HepG2 (cell line): ENCODE measurements at regions not wholly inside any gene's neighbourhood (a gene's known extent, or its start where the extent isn't known, plus 50 kb on each side); places are given as distances from the start of the nearest gene placed in this dataset.

Experiments used
- CHD4 ChIP-seq: fragments of 200-600 bp; sonication (generic); IDR thresholded peaks from 2 replicates; pipeline ENCODE4 v1.7.0; 2017; ENCODE audit warnings: mild to moderate bottlenecking, low read length, borderline replicate concordance
- FOXA1 ChIP-seq, 2 experiments: fragments of 450-650 bp in 1 of 2; sonication (generic) in 1 of 2; formaldehyde crosslinking in 1 of 2; IDR thresholded peaks; 2 replicates each; pipeline versions ENCODE4 v1.4.0 to v1.6.1; 2016 to 2020; ENCODE audit warnings: missing genetic modification reagents in 1 of 2
- FOXK2 ChIP-seq: fragments of 450-650 bp; IDR thresholded peaks from 2 replicates; pipeline ENCODE4 v1.6.1; 2016
- FOXP1 ChIP-seq, 2 experiments: fragments of 450-650 bp in 1 of 2; IDR thresholded peaks; 2 replicates each; pipeline ENCODE4 v1.6.1; 2017 to 2018; ENCODE audit warnings: antibody characterized with exemption in 1 of 2
- HNF4A ChIP-seq: sonication (generic); formaldehyde crosslinking; IDR thresholded peaks from 2 replicates; pipeline ENCODE4 v1.4.0; 2020; ENCODE audit warnings: missing genetic modification reagents
- ISL2 ChIP-seq: sonication (generic); formaldehyde crosslinking; IDR thresholded peaks from 2 replicates; pipeline ENCODE4 v1.5.0; 2020; ENCODE audit warnings: missing genetic modification reagents
- MBD4 ChIP-seq: IDR thresholded peaks from 2 replicates; pipeline ENCODE4 v1.6.1; 2012; ENCODE audit warnings: low read length, inconsistent platforms, borderline replicate concordance
- MXD4 ChIP-seq: IDR thresholded peaks from 2 replicates; pipeline ENCODE4 v1.6.1; 2016; ENCODE audit warnings: mild to moderate bottlenecking, missing biosample characterization, missing genetic modification reagents
- MYC ChIP-seq: sonication (generic); formaldehyde crosslinking; IDR thresholded peaks from 2 replicates; pipeline ENCODE4 v1.9.0; 2021; ENCODE audit warnings: missing genetic modification reagents, borderline replicate concordance
- PATZ1 ChIP-seq: sonication (generic); formaldehyde crosslinking; IDR thresholded peaks from 2 replicates; pipeline ENCODE4 v1.4.0; 2020; ENCODE audit warnings: missing genetic modification reagents
- PAXIP1 ChIP-seq: sonication (generic); formaldehyde crosslinking; conservative IDR thresholded peaks from 2 replicates; pipeline ENCODE4 v1.4.0; 2020; ENCODE audit warnings: mild to moderate bottlenecking, missing genetic modification reagents, moderate library complexity
- RARA ChIP-seq: IDR thresholded peaks from 2 replicates; pipeline ENCODE4 v1.6.1; 2016; ENCODE audit warnings: missing genetic modification reagents, missing compliant biosample characterization
- RXRB ChIP-seq: IDR thresholded peaks from 2 replicates; pipeline ENCODE4 v1.6.1; 2016; ENCODE audit warnings: borderline replicate concordance, missing genetic modification reagents, missing compliant biosample characterization
- SALL1 ChIP-seq: sonication (generic); formaldehyde crosslinking; IDR thresholded peaks from 2 replicates; pipeline ENCODE4 v1.8.0; 2022; ENCODE audit warnings: mild to moderate bottlenecking, missing genetic modification reagents
- SATB2 ChIP-seq: sonication (generic); formaldehyde crosslinking; IDR thresholded peaks from 2 replicates; pipeline ENCODE4 v1.5.0; 2020; ENCODE audit warnings: missing genetic modification reagents
- SOX6 ChIP-seq, 2 experiments: fragments of 450-650 bp in 1 of 2; sonication (generic) in 1 of 2; formaldehyde crosslinking in 1 of 2; IDR thresholded peaks; 2 replicates each; pipeline versions ENCODE4 v1.4.0 to v1.6.1; 2017 to 2020; ENCODE audit warnings: antibody characterized with exemption in 1 of 2, mild to moderate bottlenecking in 1 of 2, missing genetic modification reagents in 1 of 2
- SRY ChIP-seq: sonication (generic); formaldehyde crosslinking; IDR thresholded peaks from 2 replicates; pipeline ENCODE4 v1.8.0; 2022; ENCODE audit warnings: mild to moderate bottlenecking, missing genetic modification reagents
- ZNF709 ChIP-seq: sonication (generic); formaldehyde crosslinking; IDR thresholded peaks from 2 replicates; pipeline ENCODE4 v1.5.0; 2020; ENCODE audit warnings: mild to moderate bottlenecking, missing genetic modification reagents
- ZNF773 ChIP-seq: sonication (generic); formaldehyde crosslinking; IDR thresholded peaks from 2 replicates; pipeline ENCODE4 v1.4.0; 2020; ENCODE audit warnings: missing genetic modification reagents, borderline replicate concordance
- TF ChIP-seq, protein P1 (sequence below): sonication (generic); formaldehyde crosslinking; IDR thresholded peaks from 2 replicates; pipeline ENCODE4 v1.4.0; 2020; ENCODE audit warnings: missing genetic modification reagents, borderline replicate concordance
- TF ChIP-seq, protein P2 (sequence below): IDR thresholded peaks from 2 replicates; pipeline ENCODE4 v1.6.1; 2018; ENCODE audit warnings: missing genetic modification reagents, mild to moderate bottlenecking, missing compliant biosample characterization

- TF ChIP-seq PATZ1 (CRISPR knock-in tag), result peak; percentile 12; the same call in 1 of the 2 replicates
- TF ChIP-seq CHD4, result peak; percentile 87; the same call in 1 of the 2 replicates
- TF ChIP-seq FOXP1 (IDR thresholded peaks at IDR 0.05), result no peak
- TF ChIP-seq FOXP1 (CRISPR knock-in tag; IDR thresholded peaks at IDR 0.05), result 0 out of 2 replicates have a peak, but pooled peaks have one; percentile 22
- TF ChIP-seq PAXIP1 (CRISPR knock-in tag), result 0 out of 2 replicates have a peak, but pooled peaks have one; percentile 21
- peak; percentile 47; the same call in 1 of the 2 replicates for TF ChIP-seq RXRB (CRISPR knock-in tag)
- 0 out of 2 replicates have a peak, but pooled peaks have one; percentile 26 for TF ChIP-seq MXD4 (CRISPR knock-in tag)
- no peak for TF ChIP-seq FOXK2
- peak; percentile 14; the same call in 1 of the 2 replicates for TF ChIP-seq MYC
- no peak for TF ChIP-seq SRY
- TF ChIP-seq, protein P1, sequence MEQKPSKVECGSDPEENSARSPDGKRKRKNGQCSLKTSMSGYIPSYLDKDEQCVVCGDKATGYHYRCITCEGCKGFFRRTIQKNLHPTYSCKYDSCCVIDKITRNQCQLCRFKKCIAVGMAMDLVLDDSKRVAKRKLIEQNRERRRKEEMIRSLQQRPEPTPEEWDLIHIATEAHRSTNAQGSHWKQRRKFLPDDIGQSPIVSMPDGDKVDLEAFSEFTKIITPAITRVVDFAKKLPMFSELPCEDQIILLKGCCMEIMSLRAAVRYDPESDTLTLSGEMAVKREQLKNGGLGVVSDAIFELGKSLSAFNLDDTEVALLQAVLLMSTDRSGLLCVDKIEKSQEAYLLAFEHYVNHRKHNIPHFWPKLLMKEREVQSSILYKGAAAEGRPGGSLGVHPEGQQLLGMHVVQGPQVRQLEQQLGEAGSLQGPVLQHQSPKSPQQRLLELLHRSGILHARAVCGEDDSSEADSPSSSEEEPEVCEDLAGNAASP (CRISPR knock-in tag), result peak; percentile 45; the same call in 1 of the 2 replicates
- no peak for TF ChIP-seq ZNF709 (CRISPR knock-in tag)
- TF ChIP-seq, protein P2, sequence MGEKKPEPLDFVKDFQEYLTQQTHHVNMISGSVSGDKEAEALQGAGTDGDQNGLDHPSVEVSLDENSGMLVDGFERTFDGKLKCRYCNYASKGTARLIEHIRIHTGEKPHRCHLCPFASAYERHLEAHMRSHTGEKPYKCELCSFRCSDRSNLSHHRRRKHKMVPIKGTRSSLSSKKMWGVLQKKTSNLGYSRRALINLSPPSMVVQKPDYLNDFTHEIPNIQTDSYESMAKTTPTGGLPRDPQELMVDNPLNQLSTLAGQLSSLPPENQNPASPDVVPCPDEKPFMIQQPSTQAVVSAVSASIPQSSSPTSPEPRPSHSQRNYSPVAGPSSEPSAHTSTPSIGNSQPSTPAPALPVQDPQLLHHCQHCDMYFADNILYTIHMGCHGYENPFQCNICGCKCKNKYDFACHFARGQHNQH (CRISPR knock-in tag), result 0 out of 2 replicates have a peak, but pooled peaks have one; percentile 35
- TF ChIP-seq ISL2 (CRISPR knock-in tag), result 0 out of 2 replicates have a peak, but pooled peaks have one; percentile 43
- peak; percentile 62 for TF ChIP-seq SALL1 (CRISPR knock-in tag)
- no peak for TF ChIP-seq FOXA1 (IDR thresholded peaks at IDR 0.05)
- TF ChIP-seq FOXA1 (CRISPR knock-in tag; IDR thresholded peaks at IDR 0.05), result peak; percentile 51; the same call in 1 of the 2 replicates
- peak; percentile 28 for TF ChIP-seq RARA (CRISPR knock-in tag)
- TF ChIP-seq HNF4A (CRISPR knock-in tag), result peak; percentile 35; the same call in 1 of the 2 replicates
- TF ChIP-seq MBD4, result no peak
- TF ChIP-seq ZNF773 (CRISPR knock-in tag), result no peak
- no peak for TF ChIP-seq SATB2 (CRISPR knock-in tag)
- no peak for TF ChIP-seq SOX6 (IDR thresholded peaks at IDR 0.05)
- TF ChIP-seq SOX6 (CRISPR knock-in tag; IDR thresholded peaks at IDR 0.05), result peak; percentile 58
Observed at GRCh38 chr13:40480012-40480914, 186.2 kb downstream of the FOXO1 start (continued).
